Motor neuron (in vitro differentiated cells): ENCODE measurements at regions not wholly inside any gene's neighbourhood (a gene's known extent, or its start where the extent isn't known, plus 50 kb on each side); places are given as distances from the start of the nearest gene placed in this dataset.

Experiments used
- ATAC-seq, 8 experiments: fragments of 200-7000 bp; cut with Tn5 transposase; replicated peaks in 6 of 8; 2 replicates each; pipeline ENCODE4 v1.8.0; 2021; ENCODE audit warnings: mild to moderate bottlenecking in 8 of 8, moderate library complexity in 8 of 8
- H3K27ac ChIP-seq, 2 donors: fragments of 250-450 bp; sonication (Bioruptor Pico); 2 replicates each; pipeline ENCODE4 v1.9.0; 2021; ENCODE audit warnings: antibody characterized with exemption in 2 of 2, mild to moderate bottlenecking in 2 of 2, moderate library complexity in 1 of 2
- H3K4me1 ChIP-seq, 2 donors: fragments of 250-450 bp; sonication (Bioruptor Pico); replicated peaks in 1 of 2; 2 replicates each; pipeline ENCODE4 v1.6.1; 2021; ENCODE audit warnings: antibody characterized with exemption in 2 of 2, mild to moderate bottlenecking in 2 of 2, moderate library complexity in 1 of 2
- H3K4me3 ChIP-seq, 5 donors: fragments of 250-450 bp; sonication (Bioruptor Pico); 2 replicates each; pipeline ENCODE4 v1.9.0; 2021; ENCODE audit warnings: antibody characterized with exemption in 5 of 5, mild to moderate bottlenecking in 5 of 5, moderate library complexity in 4 of 5
- WGBS, 10 experiments: fragments of 450-650 bp; shearing (Covaris generic); methylation state at CpG; one replicate each; pipeline ENCODE4 v1.0.0; 2022; 5-methylcytosine and 5-hydroxymethylcytosine counted together
- in situ Hi-C, 9 experiments: fragments of 400-800 bp; cut with MboI; loops; one replicate each; pipeline ENCODE4 v1.15.0; 2021; ENCODE audit warnings: low sequenced_read_pairs in 9 of 9, low pct_unique_long_range_greater_than_20kb in 2 of 9; ENCODE audit not compliant: unreplicated experiment in 9 of 9

DNA sequence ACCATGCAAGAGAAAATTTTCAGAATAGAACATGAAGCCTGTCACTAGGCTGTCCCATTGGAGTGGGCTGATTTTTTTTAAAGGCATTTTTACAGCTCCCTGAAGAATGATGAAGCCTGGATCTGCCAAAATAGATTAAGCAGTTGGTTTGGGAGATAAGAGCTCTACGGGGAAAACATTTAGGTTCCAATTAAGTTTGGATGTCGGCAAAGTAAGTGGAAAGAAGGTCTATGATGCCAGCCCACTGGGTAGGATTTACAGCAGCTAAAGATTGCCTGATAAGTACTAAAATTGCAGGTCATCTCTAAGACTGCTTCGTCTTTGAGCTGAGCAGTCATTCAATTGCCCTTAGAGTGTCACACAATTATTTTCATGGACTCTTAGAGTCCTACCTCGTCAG, 939.2 kb upstream of the CELF2 start:
- in situ Hi-C loops: no loop called here
- no peak overlapping the region for H3K4me3 ChIP-seq

DNA sequence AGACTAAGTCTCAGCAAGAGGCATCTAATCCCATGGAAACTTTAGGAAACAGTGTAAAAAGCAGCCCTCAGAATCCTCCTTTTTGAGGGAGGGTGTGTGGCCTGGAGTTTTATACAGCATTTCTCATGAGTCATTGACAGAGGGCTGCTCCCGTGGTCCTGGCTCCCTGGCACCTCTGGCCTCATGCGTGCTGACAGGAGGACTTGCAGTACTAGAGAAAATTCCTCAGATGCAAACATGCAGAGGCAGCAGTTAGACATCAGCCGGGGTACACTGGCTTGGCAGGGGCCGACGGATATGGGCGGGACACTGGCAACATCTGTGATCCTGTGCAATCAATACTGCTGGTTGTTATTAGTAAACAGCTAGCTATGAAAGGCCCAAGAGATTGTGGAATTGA, 925.1 kb upstream of the CELF2 start:
- Histone ChIP-seq H3K4me1 (peaks cover 8 to 11% of the 10 kb centered on the region in 2 donors), H3K27ac (peak overlapping the region in 1 of 2 donors; percentile 25), H3K4me3 (no peak overlapping the region)
- in situ Hi-C loops: no loop called here
- ATAC-seq: peak; percentile 57 to 97 (median 86)
- WGBS, 10 experiments: 0 to 57% (median 26%) methylated on average over 2 to 5 of the region's 6 CpGs; no CpG with 5 or more reads in 4 of the 10 experiments

More for the DNA sequence above, 939.2 kb upstream of the CELF2 start:
- Histone ChIP-seq H3K27ac (no peak overlapping the region), H3K4me1 (no peaks in the 10 kb centered on the region)
- no peak for ATAC-seq
- 5 to 100% (median 71%) methylated on average over 1 to 4 of the region's 4 CpGs for WGBS, 10 experiments

GRCh38 chr10:10093021-10093420, 924.7 kb upstream of the CELF2 start:
- Histone ChIP-seq H3K27ac (peak overlapping the region in 1 of 2 donors; percentile 25), H3K4me1 (peaks cover 8 to 11% of the 10 kb centered on the region in 2 donors), H3K4me3 (no peak overlapping the region)
- peak in 4 of 8 experiments; percentile 46 to 83 (median 76) for ATAC-seq
- 0 to 38% (median 22%) methylated on average over 1 to 3 of the region's 3 CpGs for WGBS, 10 experiments
- in situ Hi-C loops: no loop called here

DNA sequence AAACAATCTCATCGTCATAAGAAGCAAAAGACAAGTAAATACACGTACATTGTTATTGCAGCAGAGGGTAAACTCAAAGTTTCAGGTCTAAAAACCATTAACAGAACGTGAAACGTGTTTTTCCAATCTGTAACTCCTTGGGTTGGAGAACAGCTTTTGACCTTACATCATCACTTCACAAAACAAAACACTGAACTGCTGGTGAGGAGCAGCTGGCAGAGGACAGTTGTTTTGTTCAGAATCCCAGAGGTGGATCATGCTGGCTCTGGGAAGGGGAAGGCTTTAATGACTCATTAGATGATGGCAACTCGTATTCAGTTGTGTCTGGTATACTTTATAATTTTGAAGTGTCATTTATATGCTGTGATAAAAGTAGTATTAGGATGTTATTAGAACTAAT, 923.0 kb upstream of the CELF2 start:
- Histone ChIP-seq H3K4me3 (no peak overlapping the region), H3K27ac (no peak overlapping the region), H3K4me1 (peaks cover 8 to 11% of the 10 kb centered on the region in 2 donors)
- in situ Hi-C loops: no loop called here
- ATAC-seq: peak in 5 of 8 experiments; percentile 34 to 60 (median 57)
- WGBS, 10 experiments: 15 to 80% (median 44%) methylated on average over 1 to 5 of the region's 5 CpGs

- no peak for ATAC-seq
- Histone ChIP-seq H3K4me3 (no peak overlapping the region), H3K27ac (no peak overlapping the region), H3K4me1 (peaks cover 8 to 11% of the 10 kb centered on the region in 2 donors)
- in situ Hi-C loops: no loop called here
Observed at GRCh38 chr10:10096296-10096695, 921.4 kb upstream of the CELF2 start.

- 33 to 100% (median 100%) methylated on average over 1 to 3 of the region's 3 CpGs; no CpG with 5 or more reads in 1 of the 10 experiments for WGBS, 10 experiments
- no peak overlapping the region for H3K4me3 ChIP-seq
- no peak for ATAC-seq
- in situ Hi-C loops: no loop called here
- H3K27ac ChIP-seq: no peak overlapping the region
- H3K4me1 ChIP-seq: peaks cover 8 to 11% of the 10 kb centered on the region in 2 donors
Observed at GRCh38 chr10:10096898-10097297, 920.8 kb upstream of the CELF2 start.

DNA sequence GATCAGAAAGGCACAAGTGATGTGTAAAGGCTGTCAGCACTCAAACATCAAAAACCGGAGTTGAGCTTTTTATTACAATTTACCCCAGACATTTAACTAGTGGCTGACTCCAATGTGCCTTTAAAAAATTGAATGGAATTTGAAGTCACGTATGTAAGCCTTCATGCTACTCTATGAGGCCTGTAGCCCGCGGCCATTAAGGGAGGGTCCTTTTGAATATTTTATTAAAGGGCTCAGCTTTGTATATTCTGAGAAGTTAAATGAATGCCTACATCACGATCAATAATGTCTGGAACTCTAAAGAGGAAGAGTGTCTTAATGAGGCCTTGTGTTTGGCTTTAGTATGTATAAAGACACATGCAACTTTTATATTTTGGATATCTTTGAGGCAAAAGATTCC, 916.6 kb upstream of the CELF2 start:
- Histone ChIP-seq H3K4me3 (no peak overlapping the region), H3K4me1 (no peaks in the 10 kb centered on the region), H3K27ac (no peak overlapping the region)
- in situ Hi-C loops: no loop called here
- ATAC-seq: peak in 3 of 8 experiments; percentile 35 to 74 (median 69)
- 0 to 100% (median 56%) methylated on average over 1 to 5 of the region's 5 CpGs; no CpG with 5 or more reads in 2 of the 10 experiments for WGBS, 10 experiments

- ATAC-seq: no peak
- 61 to 100% (median 93%) methylated on average over 2 to 5 of the region's 5 CpGs; no CpG with 5 or more reads in 1 of the 10 experiments for WGBS, 10 experiments
- no peak overlapping the region for H3K27ac ChIP-seq
Observed at GRCh38 chr10:10110844-10111490, 906.7 kb upstream of the CELF2 start.

GRCh38 chr10:10118131-10118530, 899.5 kb upstream of the CELF2 start:
- no peak for ATAC-seq
- in situ Hi-C loops: no loop called here
- Histone ChIP-seq H3K4me1 (no peaks in the 10 kb centered on the region), H3K27ac (no peak overlapping the region), H3K4me3 (no peak overlapping the region)
- whole genome bisulfite sequencing, 10 experiments: 80 to 100% methylated on average over 1 of the region's 1 CpG; no CpG with 5 or more reads in 8 of the 10 experiments

More at GRCh38 chr10:10110844-10111490, 906.7 kb upstream of the CELF2 start:
- in situ Hi-C loops: no loop called here
- H3K4me1 ChIP-seq: no peaks in the 10 kb centered on the region
- no peak overlapping the region for H3K4me3 ChIP-seq

DNA sequence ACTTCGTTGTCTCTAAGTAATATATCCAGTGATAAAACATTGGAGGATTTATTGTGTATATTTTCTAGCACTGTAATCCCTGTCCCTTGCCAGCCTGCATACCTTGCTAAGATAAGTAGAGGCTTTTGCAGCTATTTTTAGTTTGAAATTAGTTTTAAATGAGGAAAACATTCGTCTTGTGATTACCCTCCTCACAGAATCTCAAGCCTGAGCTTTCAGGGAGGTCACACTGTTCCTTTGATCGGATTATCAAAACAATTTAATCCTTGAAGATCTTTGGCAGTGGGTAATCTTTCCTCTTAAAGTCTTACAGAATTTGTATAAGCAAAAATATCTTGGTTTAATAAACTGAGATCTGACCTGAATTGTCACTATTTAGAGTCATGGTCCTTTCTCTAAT, 897.0 kb upstream of the CELF2 start:
- ATAC-seq: no peak
- in situ Hi-C loops: no loop called here
- Histone ChIP-seq H3K4me3 (no peak overlapping the region), H3K27ac (no peak overlapping the region), H3K4me1 (no peaks in the 10 kb centered on the region)
- WGBS, 10 experiments: 0 to 100% (median 83%) methylated on average over 1 to 3 of the region's 3 CpGs; no CpG with 5 or more reads in 1 of the 10 experiments

- in situ Hi-C loops: no loop called here
- Histone ChIP-seq H3K4me1 (no peaks in the 10 kb centered on the region), H3K4me3 (no peak overlapping the region), H3K27ac (no peak overlapping the region)
- WGBS, 10 experiments: 10 to 92% (median 83%) methylated on average over 1 to 4 of the region's 4 CpGs; no CpG with 5 or more reads in 3 of the 10 experiments
- ATAC-seq: no peak
Observed at GRCh38 chr10:10125676-10126075, 892.0 kb upstream of the CELF2 start.

DNA sequence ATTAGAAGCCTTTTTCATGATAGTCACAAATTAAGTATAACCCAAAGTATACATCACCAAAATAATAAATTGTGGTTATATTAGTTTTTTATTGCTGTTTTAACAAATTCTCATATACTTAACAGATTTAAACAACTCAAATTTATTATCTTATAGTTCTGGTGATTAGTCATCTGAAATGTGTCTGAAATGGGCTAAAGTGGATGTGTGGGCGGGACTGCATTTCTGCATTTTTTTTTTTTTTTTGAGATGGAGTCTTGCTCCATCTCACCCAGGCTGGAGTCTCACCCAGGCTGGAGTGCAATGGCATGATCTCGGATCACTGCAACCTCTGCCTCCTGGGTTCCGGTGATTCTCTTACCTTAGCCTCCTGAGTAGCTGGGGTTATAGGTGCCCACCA, 891.5 kb upstream of the CELF2 start:
- ATAC-seq: peak in 2 of 8 experiments; percentile 56 to 57
- in situ Hi-C loops: no loop called here
- WGBS, 10 experiments: 30 to 100% (median 97%) methylated on average over 1 to 3 of the region's 3 CpGs; no CpG with 5 or more reads in 2 of the 10 experiments
- Histone ChIP-seq H3K4me3 (no peak overlapping the region), H3K27ac (no peak overlapping the region), H3K4me1 (no peaks in the 10 kb centered on the region)

- no peak overlapping the region for H3K27ac ChIP-seq
- peak; percentile 46 to 81 (median 64) for ATAC-seq
- peaks cover 11 to 18% of the 10 kb centered on the region in 2 donors for H3K4me1 ChIP-seq
- in situ Hi-C loops: no loop called here
- no peak overlapping the region for H3K4me3 ChIP-seq
- WGBS, 10 experiments: 17 to 92% (median 56%) methylated on average over 1 to 3 of the region's 3 CpGs; no CpG with 5 or more reads in 2 of the 10 experiments
Observed at GRCh38 chr10:10128387-10128786, 889.3 kb upstream of the CELF2 start.

- 0 to 80% (median 71%) methylated on average over 1 to 2 of the region's 2 CpGs; no CpG with 5 or more reads in 1 of the 10 experiments for WGBS, 10 experiments
- ATAC-seq: peak in 2 of 8 experiments; percentile 6 to 14
- Histone ChIP-seq H3K27ac (no peak overlapping the region), H3K4me1 (peaks cover 11 to 26% of the 10 kb centered on the region in 2 donors), H3K4me3 (no peak overlapping the region)
- in situ Hi-C loops: no loop called here
Observed at GRCh38 chr10:10130686-10131085, 887.0 kb upstream of the CELF2 start.
